Colonic mucosa (tissue), 4 donors: ENCODE measurements at regions not wholly inside any gene's neighbourhood (a gene's known extent, or its start where the extent isn't known, plus 50 kb on each side); places are given as distances from the start of the nearest gene placed in this dataset.
"Not testable (repeated sequence)": the region's sequence is repeated elsewhere in the genome, so short reads cannot be mapped to it uniquely, and the experiment has no call there.

Source experiments
- DNase-seq: peaks from one replicate; pipeline ENCODE4 v3.0.0-alpha.2; 2020
- H3K27ac ChIP-seq: fragments of 200-600 bp; one replicate; pipeline ENCODE4 v1.8.0; 2021
- H3K27me3 ChIP-seq: fragments of 200-600 bp; one replicate; pipeline ENCODE4 v1.8.0; 2021
- H3K36me3 ChIP-seq: fragments of 200-600 bp; one replicate; pipeline ENCODE4 v1.8.0; 2021
- H3K4me1 ChIP-seq: fragments of 200-600 bp; one replicate; pipeline ENCODE4 v1.8.0; 2021; ENCODE audit warnings: mild to moderate bottlenecking
- H3K4me3 ChIP-seq: fragments of 200-600 bp; one replicate; pipeline ENCODE4 v1.8.0; 2021
- H3K9ac ChIP-seq, 2 donors: one replicate each; pipeline ENCODE4 v1.7.0; 2013; ENCODE audit warnings: control low read depth in 2 of 2, low read depth in 2 of 2, low read length in 2 of 2
- H3K9me3 ChIP-seq: fragments of 200-600 bp; one replicate; pipeline ENCODE4 v1.8.0; 2021
- CTCF ChIP-seq: fragments of 200-600 bp; IDR thresholded peaks from one replicate; pipeline ENCODE4 v1.8.0; 2022; ENCODE audit warnings: antibody characterized with exemption, mild to moderate bottlenecking
- intact Hi-C: fragments of 100-400 bp; cut with DNase I; formaldehyde crosslinking; loops from one replicate; pipeline ENCODE4 v1.14.1; 2022
- donor health status: healthy.
- donor health status: DM: no; HTN: no; CAD: no.
- donor health status: DM: no; HTN: no; CAD: no.

- no peak overlapping the region for H3K9ac ChIP-seq
- H3K9me3 ChIP-seq = no peaks in the 10 kb centered on the region
- H3K27me3 ChIP-seq = no peaks in the 10 kb centered on the region
- no peak overlapping the region for H3K4me3 ChIP-seq
- no peak for DNase-seq
- no peaks in the 10 kb centered on the region for H3K36me3 ChIP-seq
- intact Hi-C loops = no loop called here
- TF ChIP-seq CTCF = no peak
- H3K4me1 ChIP-seq = no peaks in the 10 kb centered on the region
- H3K27ac ChIP-seq = no peak overlapping the region
Observed at GRCh38 chr5:18799482-18800128, 1165.3 kb downstream of the TAF11L14 start.

- Histone ChIP-seq H3K4me3 (no peak overlapping the region), H3K9me3 (no peaks in the 10 kb centered on the region), H3K27me3 (no peaks in the 10 kb centered on the region), H3K27ac (no peak overlapping the region), H3K9ac (no peak overlapping the region), H3K36me3 (no peaks in the 10 kb centered on the region), H3K4me1 (no peaks in the 10 kb centered on the region)
- DNase-seq = no peak
- intact Hi-C loops = no loop called here
- no peak for TF ChIP-seq CTCF
Observed at GRCh38 chr5:18800293-18801025, 1166.2 kb downstream of the TAF11L14 start.

GRCh38 chr5:18801413-18801812, 1167.2 kb downstream of the TAF11L14 start:
- H3K9ac ChIP-seq, DNase-seq, H3K27me3 ChIP-seq, H3K27ac ChIP-seq, H3K4me3 ChIP-seq, H3K4me1 ChIP-seq, H3K36me3 ChIP-seq, H3K9me3 ChIP-seq, intact Hi-C loops: not testable (repeated sequence)

- Histone ChIP-seq H3K27ac (no peak overlapping the region), H3K9ac (no peak overlapping the region), H3K27me3 (no peaks in the 10 kb centered on the region), H3K4me1 (no peaks in the 10 kb centered on the region), H3K9me3 (no peaks in the 10 kb centered on the region), H3K36me3 (no peaks in the 10 kb centered on the region), H3K4me3 (no peak overlapping the region)
- intact Hi-C loops = no loop called here
- no peak for TF ChIP-seq CTCF
- DNase-seq = no peak
Observed at GRCh38 chr5:18802336-18802735, 1168.1 kb downstream of the TAF11L14 start.

GRCh38 chr5:18805376-18805775, 1171.1 kb downstream of the TAF11L14 start:
- Histone ChIP-seq H3K9me3 (no peaks in the 10 kb centered on the region), H3K4me1 (no peaks in the 10 kb centered on the region)

More at GRCh38 chr5:18805376-18805775, 1171.1 kb downstream of the TAF11L14 start:
- H3K27me3 ChIP-seq = no peaks in the 10 kb centered on the region
- intact Hi-C loops = no loop called here
- H3K4me3 ChIP-seq = no peak overlapping the region
- no peaks in the 10 kb centered on the region for H3K36me3 ChIP-seq
- DNase-seq = no peak
- no peak overlapping the region for H3K27ac ChIP-seq
- no peak for TF ChIP-seq CTCF
- no peak overlapping the region for H3K9ac ChIP-seq
